WTC11 (cell line): ENCODE measurements at regions not wholly inside any gene's neighbourhood (a gene's known extent, or its start where the extent isn't known, plus 50 kb on each side); places are given as distances from the start of the nearest gene placed in this dataset.

Source experiments
- ELF4 ChIP-seq: sonication (generic); formaldehyde crosslinking; IDR thresholded peaks from 2 replicates; pipeline ENCODE4 v1.8.1; 2022; ENCODE audit warnings: low read depth, mild to moderate bottlenecking, moderate library complexity, missing genetic modification reagents
- JUN ChIP-seq: sonication (generic); formaldehyde crosslinking; IDR thresholded peaks from 2 replicates; pipeline ENCODE4 v1.8.0; 2023; ENCODE audit warnings: mild to moderate bottlenecking, missing genetic modification reagents
- NFE2L1 ChIP-seq: sonication (generic); formaldehyde crosslinking; IDR thresholded peaks from 2 replicates; pipeline ENCODE4 v1.8.1; 2023; ENCODE audit warnings: missing genetic modification reagents
- RELA ChIP-seq: sonication (generic); formaldehyde crosslinking; IDR thresholded peaks from 2 replicates; pipeline ENCODE4 v1.8.1; 2022; ENCODE audit warnings: missing genetic modification reagents, mild to moderate bottlenecking, borderline replicate concordance
- SMAD3 ChIP-seq: sonication (generic); formaldehyde crosslinking; IDR thresholded peaks from 2 replicates; pipeline ENCODE4 v1.8.0; 2022; ENCODE audit warnings: missing genetic modification reagents, mild to moderate bottlenecking, borderline replicate concordance
- SP1 ChIP-seq: sonication (generic); formaldehyde crosslinking; conservative IDR thresholded peaks from 2 replicates; pipeline ENCODE4 v1.8.1; 2022; ENCODE audit warnings: missing genetic modification reagents
- TEAD4 ChIP-seq: sonication (generic); formaldehyde crosslinking; IDR thresholded peaks from 2 replicates; pipeline ENCODE4 v1.8.0; 2022; ENCODE audit warnings: mild to moderate bottlenecking, missing genetic modification reagents
- ZNF219 ChIP-seq: sonication (generic); formaldehyde crosslinking; IDR thresholded peaks from 2 replicates; pipeline ENCODE4 v1.8.0; 2023; ENCODE audit warnings: missing genetic modification reagents, mild to moderate bottlenecking, borderline replicate concordance
- TF ChIP-seq, protein P1 (sequence below): fragments of 200-600 bp; IDR thresholded peaks from 2 replicates; pipeline ENCODE4 v1.8.0; 2022; ENCODE audit warnings: antibody characterized with exemption
- TF ChIP-seq, protein P2 (sequence below): sonication (generic); formaldehyde crosslinking; IDR thresholded peaks from 2 replicates; pipeline ENCODE4 v1.8.1; 2022; ENCODE audit warnings: mild to moderate bottlenecking, missing genetic modification reagents, moderate library complexity, borderline replicate concordance
- TF ChIP-seq, protein P3 (sequence below): sonication (generic); formaldehyde crosslinking; IDR thresholded peaks from 2 replicates; pipeline ENCODE4 v1.8.0; 2022; ENCODE audit warnings: mild to moderate bottlenecking, missing genetic modification reagents
- TF ChIP-seq, protein P4 (sequence below): sonication (generic); formaldehyde crosslinking; IDR thresholded peaks from 2 replicates; pipeline ENCODE4 v1.8.1; 2023; ENCODE audit warnings: mild to moderate bottlenecking, missing genetic modification reagents, moderate library complexity

DNA sequence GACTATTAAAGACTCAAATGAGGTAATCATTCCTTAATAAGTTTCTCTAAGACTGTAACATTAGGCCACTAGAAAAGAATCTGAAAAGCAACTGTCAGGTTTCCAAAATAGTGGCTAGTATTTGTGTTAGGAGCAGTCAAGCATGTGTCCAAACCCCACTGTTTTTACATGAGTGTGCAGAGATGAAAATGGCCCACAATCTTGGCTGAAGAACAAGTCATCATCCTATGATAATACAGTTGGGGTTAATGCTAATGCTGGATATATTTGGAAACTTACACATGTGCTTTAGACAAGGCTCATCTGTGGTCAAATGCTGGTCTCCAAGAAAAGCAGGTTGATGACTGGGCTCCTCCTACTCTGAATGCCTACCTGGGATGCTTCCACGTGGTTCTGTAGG is 73.6 kb downstream of the MAIP1 start:
- TF ChIP-seq, protein P1, sequence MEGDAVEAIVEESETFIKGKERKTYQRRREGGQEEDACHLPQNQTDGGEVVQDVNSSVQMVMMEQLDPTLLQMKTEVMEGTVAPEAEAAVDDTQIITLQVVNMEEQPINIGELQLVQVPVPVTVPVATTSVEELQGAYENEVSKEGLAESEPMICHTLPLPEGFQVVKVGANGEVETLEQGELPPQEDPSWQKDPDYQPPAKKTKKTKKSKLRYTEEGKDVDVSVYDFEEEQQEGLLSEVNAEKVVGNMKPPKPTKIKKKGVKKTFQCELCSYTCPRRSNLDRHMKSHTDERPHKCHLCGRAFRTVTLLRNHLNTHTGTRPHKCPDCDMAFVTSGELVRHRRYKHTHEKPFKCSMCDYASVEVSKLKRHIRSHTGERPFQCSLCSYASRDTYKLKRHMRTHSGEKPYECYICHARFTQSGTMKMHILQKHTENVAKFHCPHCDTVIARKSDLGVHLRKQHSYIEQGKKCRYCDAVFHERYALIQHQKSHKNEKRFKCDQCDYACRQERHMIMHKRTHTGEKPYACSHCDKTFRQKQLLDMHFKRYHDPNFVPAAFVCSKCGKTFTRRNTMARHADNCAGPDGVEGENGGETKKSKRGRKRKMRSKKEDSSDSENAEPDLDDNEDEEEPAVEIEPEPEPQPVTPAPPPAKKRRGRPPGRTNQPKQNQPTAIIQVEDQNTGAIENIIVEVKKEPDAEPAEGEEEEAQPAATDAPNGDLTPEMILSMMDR, result no peak
- TF ChIP-seq NFE2L1 (CRISPR knock-in tag), result no peak
- TF ChIP-seq ZNF219 (CRISPR knock-in tag), result no peak
- TF ChIP-seq, protein P2, sequence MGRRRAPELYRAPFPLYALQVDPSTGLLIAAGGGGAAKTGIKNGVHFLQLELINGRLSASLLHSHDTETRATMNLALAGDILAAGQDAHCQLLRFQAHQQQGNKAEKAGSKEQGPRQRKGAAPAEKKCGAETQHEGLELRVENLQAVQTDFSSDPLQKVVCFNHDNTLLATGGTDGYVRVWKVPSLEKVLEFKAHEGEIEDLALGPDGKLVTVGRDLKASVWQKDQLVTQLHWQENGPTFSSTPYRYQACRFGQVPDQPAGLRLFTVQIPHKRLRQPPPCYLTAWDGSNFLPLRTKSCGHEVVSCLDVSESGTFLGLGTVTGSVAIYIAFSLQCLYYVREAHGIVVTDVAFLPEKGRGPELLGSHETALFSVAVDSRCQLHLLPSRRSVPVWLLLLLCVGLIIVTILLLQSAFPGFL (CRISPR knock-in tag), result no peak
- no peak for TF ChIP-seq SMAD3 (CRISPR knock-in tag)
- TF ChIP-seq, protein P3, sequence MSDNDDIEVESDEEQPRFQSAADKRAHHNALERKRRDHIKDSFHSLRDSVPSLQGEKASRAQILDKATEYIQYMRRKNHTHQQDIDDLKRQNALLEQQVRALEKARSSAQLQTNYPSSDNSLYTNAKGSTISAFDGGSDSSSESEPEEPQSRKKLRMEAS (CRISPR knock-in tag), result no peak
- no peak for TF ChIP-seq TEAD4 (CRISPR knock-in tag)
- TF ChIP-seq RELA (CRISPR knock-in tag), result no peak
- no peak for TF ChIP-seq ELF4 (CRISPR knock-in tag)
- TF ChIP-seq SP1, result no peak
- no peak for TF ChIP-seq JUN (CRISPR knock-in tag)
- TF ChIP-seq, protein P4, sequence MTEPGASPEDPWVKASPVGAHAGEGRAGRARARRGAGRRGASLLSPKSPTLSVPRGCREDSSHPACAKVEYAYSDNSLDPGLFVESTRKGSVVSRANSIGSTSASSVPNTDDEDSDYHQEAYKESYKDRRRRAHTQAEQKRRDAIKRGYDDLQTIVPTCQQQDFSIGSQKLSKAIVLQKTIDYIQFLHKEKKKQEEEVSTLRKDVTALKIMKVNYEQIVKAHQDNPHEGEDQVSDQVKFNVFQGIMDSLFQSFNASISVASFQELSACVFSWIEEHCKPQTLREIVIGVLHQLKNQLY, result no peak
